Calu3 (cell line): ENCODE measurements at regions not wholly inside any gene's neighbourhood (a gene's known extent, or its start where the extent isn't known, plus 50 kb on each side); places are given as distances from the start of the nearest gene placed in this dataset.

Source experiments
- BruUV-seq: library from RNA; stranded (reverse); fragments of 400-500 nt; replicated peaks from 2 replicates; lab custom pipeline; 2021; lab: Mats Ljungman, UMichigan
- CTCF ChIA-PET: fragments of 300-600 bp; sonication (Branson Sonifier 250); formaldehyde crosslinking; loops from one replicate; lab custom pipeline; 2022; ENCODE audit warnings: antibody characterized with exemption; lab: Charles Lee
- DNase-seq: peaks from one replicate; pipeline ENCODE4 v3.0.0; 2022
- H3K27ac Mint-ChIP-seq: one replicate; pipeline ENCODE4 v1.8.0; 2022; ENCODE audit warnings: mixed read lengths; ENCODE audit not compliant: unreplicated experiment
- H3K27me3 Mint-ChIP-seq: one replicate; pipeline ENCODE4 v1.8.0; 2022; ENCODE audit warnings: mixed read lengths; ENCODE audit not compliant: unreplicated experiment
- H3K36me3 Mint-ChIP-seq: one replicate; pipeline ENCODE4 v1.8.0; 2022; ENCODE audit warnings: mild to moderate bottlenecking, moderate library complexity, mixed read lengths; ENCODE audit not compliant: insufficient read depth, unreplicated experiment
- H3K4me1 Mint-ChIP-seq: one replicate; pipeline ENCODE4 v1.8.0; 2022; ENCODE audit warnings: mild to moderate bottlenecking, low read depth, mixed read lengths; ENCODE audit not compliant: unreplicated experiment
- H3K4me3 Mint-ChIP-seq: one replicate; pipeline ENCODE4 v1.8.0; 2022; ENCODE audit warnings: mild to moderate bottlenecking, low read depth, moderate library complexity, mixed read lengths; ENCODE audit not compliant: unreplicated experiment
- H3K9me3 Mint-ChIP-seq: one replicate; pipeline ENCODE4 v1.8.0; 2022; ENCODE audit warnings: low read depth, mixed read lengths; ENCODE audit not compliant: unreplicated experiment
- CTCF ChIP-seq: fragments of 200-600 bp; IDR thresholded peaks from one replicate; pipeline ENCODE4 v1.8.0; 2022; ENCODE audit warnings: antibody characterized with exemption; ENCODE audit not compliant: unreplicated experiment
- intact Hi-C: fragments of 100-400 bp; cut with micrococcal nuclease; formaldehyde crosslinking; loops from one replicate; pipeline ENCODE4 v1.10.0; 2022; ENCODE audit not compliant: unreplicated experiment

- Mint-ChIP-seq H3K27ac (no peak overlapping the region), H3K4me1 (no peaks in the 10 kb centered on the region), H3K27me3 (no peaks in the 10 kb centered on the region), H3K9me3 (no peaks in the 10 kb centered on the region), H3K36me3 (no peaks in the 10 kb centered on the region), H3K4me3 (no peak overlapping the region)
- no peak for TF ChIP-seq CTCF
- no TSS peak for BruUV-seq
- CTCF ChIA-PET = no interaction called here
- intact Hi-C loops = no loop called here
- no peak for DNase-seq
Measured at GRCh38 chr3:107450254-107450893, 72.4 kb upstream of the BBX start.

GRCh38 chr3:107452436-107452835, 70.3 kb upstream of the BBX start:
- no peak for DNase-seq
- TF ChIP-seq CTCF = no peak
- H3K4me1 Mint-ChIP-seq = no peaks in the 10 kb centered on the region
- no peaks in the 10 kb centered on the region for H3K36me3 Mint-ChIP-seq
- intact Hi-C loops = no loop called here
- no peak overlapping the region for H3K27ac Mint-ChIP-seq
- H3K9me3 Mint-ChIP-seq = no peaks in the 10 kb centered on the region
- BruUV-seq = no TSS peak
- no peak overlapping the region for H3K4me3 Mint-ChIP-seq
- no peaks in the 10 kb centered on the region for H3K27me3 Mint-ChIP-seq
- CTCF ChIA-PET = interaction anchor here (1.2 kb wide), 1 partner anchor 15 kb away, joined by 5 read pairs; no protein-coding TSS in a partner anchor

- Mint-ChIP-seq H3K27ac (no peak overlapping the region), H3K36me3 (no peaks in the 10 kb centered on the region), H3K27me3 (no peaks in the 10 kb centered on the region), H3K4me3 (no peak overlapping the region), H3K4me1 (no peaks in the 10 kb centered on the region), H3K9me3 (no peaks in the 10 kb centered on the region)
- BruUV-seq = no TSS peak
- CTCF ChIA-PET = interaction anchor here (1.2 kb wide), 1 partner anchor 16 kb away, joined by 5 read pairs; no protein-coding TSS in a partner anchor
- DNase-seq = no peak
- intact Hi-C loops = no loop called here
- no peak for TF ChIP-seq CTCF
Measured at GRCh38 chr3:107453504-107453903, 69.3 kb upstream of the BBX start.

GRCh38 chr3:107455621-107456020, 67.1 kb upstream of the BBX start:
- no peaks in the 10 kb centered on the region for H3K36me3 Mint-ChIP-seq
- BruUV-seq = no TSS peak
- CTCF ChIA-PET = interaction anchor here (1.0 to 1.5 kb wide), 2 partner anchors 13 to 29 kb away, joined by 3 to 4 read pairs; no protein-coding TSS in a partner anchor
- H3K4me1 Mint-ChIP-seq = no peaks in the 10 kb centered on the region
- no peak for DNase-seq
- no peak overlapping the region for H3K4me3 Mint-ChIP-seq
- intact Hi-C loops = no loop called here
- TF ChIP-seq CTCF = no peak
- no peak overlapping the region for H3K27ac Mint-ChIP-seq
- no peaks in the 10 kb centered on the region for H3K27me3 Mint-ChIP-seq
- no peaks in the 10 kb centered on the region for H3K9me3 Mint-ChIP-seq
